ENCODE measurements at regions not wholly inside any gene's neighbourhood (a gene's known extent, or its start where the extent isn't known, plus 50 kb on each side); places are given as distances from the start of the nearest gene placed in this dataset.

DNA sequence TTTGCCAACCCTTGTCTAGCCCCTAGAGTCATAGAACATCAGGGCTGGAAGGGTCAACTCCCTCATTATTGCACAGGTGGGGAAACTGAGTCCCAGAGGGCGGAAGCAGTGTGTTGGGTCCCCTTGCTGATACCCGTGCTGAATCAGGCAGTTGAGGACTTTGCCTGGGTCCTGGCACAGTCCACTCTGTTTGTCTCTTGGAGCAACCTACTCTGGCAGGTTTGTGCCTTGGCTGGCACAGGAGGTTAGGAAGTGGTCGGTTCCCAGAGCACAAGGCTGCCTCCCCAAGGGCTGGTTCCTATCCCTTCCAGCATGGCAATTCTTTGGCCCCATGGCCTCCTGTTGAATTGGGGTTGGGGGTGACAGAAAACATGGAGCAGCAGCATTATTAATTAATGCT is 94.5 kb upstream of the SHB start:
- Histone ChIP-seq H4K20me1 (ENCODE audit: insufficient read depth, low read length) (no peaks in the 10 kb centered on the region), H3K9ac (ENCODE audit: insufficient read depth, low read depth, low read length) (no peak overlapping the region), H3K9me3 (ENCODE audit: low read length) (no peaks in the 10 kb centered on the region), H3K4me3 (replicated peaks in 1 of 3; ENCODE audit: insufficient read depth in 1 of 3, low read depth in 2 of 3, low read length in 3 of 3) (no peak overlapping the region), H3K4me1 (ENCODE audit: insufficient read depth, low read length) (no peaks in the 10 kb centered on the region), H3K36me3 (replicated peaks in 1 of 2; ENCODE audit: control insufficient read depth in 1 of 2, insufficient read depth in 2 of 2, low read length in 2 of 2) (no peaks in the 10 kb centered on the region), H3K4me2 (ENCODE audit: low read depth, low read length) (no peak overlapping the region), H2AFZ (ENCODE audit: low read length) (no peak overlapping the region), H3K27ac (ENCODE audit: extremely low read length, insufficient read depth, low read length) (no peak overlapping the region), H3K79me2 (ENCODE audit: insufficient read depth, low read length) (no peaks in the 10 kb centered on the region), H3K27me3 (ENCODE audit: control insufficient read depth in 1 of 2, insufficient read depth in 2 of 2, low read length in 2 of 2) (peaks cover 0 to 15% of the 10 kb centered on the region in 2 experiments; a peak in 2 of 5 replicates)
- ChIA-PET POLR2A (no interaction called here), CTCF (ENCODE audit: low intra/inter-chr PET ratio, low total read pairs) (interaction anchor here (1.3 kb wide), 1 partner anchor 250 kb away, joined by 4 read pairs; no protein-coding TSS in a partner anchor)
- DNase-seq (ENCODE audit: low spot score): no peak
- in situ Hi-C loops (cut with HindIII; ENCODE audit: extremely low pct_ligation_motif_present, low pct_unique_long_range_greater_than_20kb) (loop anchor here (5.0 kb wide), 1 partner anchor 251 kb away; no protein-coding TSS in a partner anchor), intact Hi-C loops (cut with micrococcal nuclease; ENCODE audit: unreplicated experiment) (loop anchor here (5.0 to 10.0 kb wide), 2 partner anchors 139 to 681 kb away; no protein-coding TSS in a partner anchor)
- no TSS peak for BruUV-seq (replicated peaks)
- no peak for FAIRE-seq
- no peak for ATAC-seq
- no CpG with 5 or more reads among the region's 3 CpGs for whole genome bisulfite sequencing (ENCODE audit: low lambda C conversion rate)
- TF ChIP-seq, protein P1, sequence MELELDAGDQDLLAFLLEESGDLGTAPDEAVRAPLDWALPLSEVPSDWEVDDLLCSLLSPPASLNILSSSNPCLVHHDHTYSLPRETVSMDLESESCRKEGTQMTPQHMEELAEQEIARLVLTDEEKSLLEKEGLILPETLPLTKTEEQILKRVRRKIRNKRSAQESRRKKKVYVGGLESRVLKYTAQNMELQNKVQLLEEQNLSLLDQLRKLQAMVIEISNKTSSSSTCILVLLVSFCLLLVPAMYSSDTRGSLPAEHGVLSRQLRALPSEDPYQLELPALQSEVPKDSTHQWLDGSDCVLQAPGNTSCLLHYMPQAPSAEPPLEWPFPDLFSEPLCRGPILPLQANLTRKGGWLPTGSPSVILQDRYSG (CRISPR knock-in tag; IDR thresholded peaks at IDR 0.05): no peak
- TF ChIP-seq ZNF7 (CRISPR knock-in tag; IDR thresholded peaks at IDR 0.05): no peak
- no peak for TF ChIP-seq ZNF883 (CRISPR knock-in tag; IDR thresholded peaks at IDR 0.05; ENCODE audit: not compliant biosample characterization)
- no peak for TF ChIP-seq ZNF335 (CRISPR knock-in tag; IDR thresholded peaks at IDR 0.05)
- TF ChIP-seq JUNB (CRISPR knock-in tag; IDR thresholded peaks at IDR 0.05; ENCODE audit: borderline replicate concordance): no peak
- TF ChIP-seq ZEB1 (IDR thresholded peaks at IDR 0.05; ENCODE audit: insufficient replicate concordance, low read depth): no peak
- no peak for TF ChIP-seq ZNF782 (CRISPR knock-in tag; IDR thresholded peaks at IDR 0.05; ENCODE audit: borderline replicate concordance)
- TF ChIP-seq U2AF1 (optimal IDR thresholded peaks at IDR 0.05; ENCODE audit: low read depth, low read length): no peak
- TF ChIP-seq, protein P2, sequence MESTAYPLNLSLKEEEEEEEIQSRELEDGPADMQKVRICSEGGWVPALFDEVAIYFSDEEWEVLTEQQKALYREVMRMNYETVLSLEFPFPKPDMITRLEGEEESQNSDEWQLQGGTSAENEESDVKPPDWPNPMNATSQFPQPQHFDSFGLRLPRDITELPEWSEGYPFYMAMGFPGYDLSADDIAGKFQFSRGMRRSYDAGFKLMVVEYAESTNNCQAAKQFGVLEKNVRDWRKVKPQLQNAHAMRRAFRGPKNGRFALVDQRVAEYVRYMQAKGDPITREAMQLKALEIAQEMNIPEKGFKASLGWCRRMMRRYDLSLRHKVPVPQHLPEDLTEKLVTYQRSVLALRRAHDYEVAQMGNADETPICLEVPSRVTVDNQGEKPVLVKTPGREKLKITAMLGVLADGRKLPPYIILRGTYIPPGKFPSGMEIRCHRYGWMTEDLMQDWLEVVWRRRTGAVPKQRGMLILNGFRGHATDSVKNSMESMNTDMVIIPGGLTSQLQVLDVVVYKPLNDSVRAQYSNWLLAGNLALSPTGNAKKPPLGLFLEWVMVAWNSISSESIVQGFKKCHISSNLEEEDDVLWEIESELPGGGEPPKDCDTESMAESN (CRISPR knock-in tag; conservative IDR thresholded peaks at IDR 0.05): no peak
- TF ChIP-seq, protein P3, sequence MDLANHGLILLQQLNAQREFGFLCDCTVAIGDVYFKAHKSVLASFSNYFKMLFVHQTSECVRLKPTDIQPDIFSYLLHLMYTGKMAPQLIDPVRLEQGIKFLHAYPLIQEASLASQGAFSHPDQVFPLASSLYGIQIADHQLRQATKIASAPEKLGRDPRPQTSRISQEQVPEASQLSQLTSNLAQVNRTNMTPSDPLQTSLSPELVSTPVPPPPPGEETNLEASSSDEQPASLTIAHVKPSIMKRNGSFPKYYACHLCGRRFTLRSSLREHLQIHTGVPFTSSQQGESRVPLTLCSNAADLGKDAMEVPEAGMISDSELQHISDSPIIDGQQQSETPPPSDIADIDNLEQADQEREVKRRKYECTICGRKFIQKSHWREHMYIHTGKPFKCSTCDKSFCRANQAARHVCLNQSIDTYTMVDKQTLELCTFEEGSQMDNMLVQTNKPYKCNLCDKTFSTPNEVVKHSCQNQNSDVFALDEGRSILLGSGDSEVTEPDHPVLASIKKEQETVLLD (CRISPR knock-in tag; IDR thresholded peaks at IDR 0.05; ENCODE audit: low read depth): no peak
- TF ChIP-seq, protein P4, sequence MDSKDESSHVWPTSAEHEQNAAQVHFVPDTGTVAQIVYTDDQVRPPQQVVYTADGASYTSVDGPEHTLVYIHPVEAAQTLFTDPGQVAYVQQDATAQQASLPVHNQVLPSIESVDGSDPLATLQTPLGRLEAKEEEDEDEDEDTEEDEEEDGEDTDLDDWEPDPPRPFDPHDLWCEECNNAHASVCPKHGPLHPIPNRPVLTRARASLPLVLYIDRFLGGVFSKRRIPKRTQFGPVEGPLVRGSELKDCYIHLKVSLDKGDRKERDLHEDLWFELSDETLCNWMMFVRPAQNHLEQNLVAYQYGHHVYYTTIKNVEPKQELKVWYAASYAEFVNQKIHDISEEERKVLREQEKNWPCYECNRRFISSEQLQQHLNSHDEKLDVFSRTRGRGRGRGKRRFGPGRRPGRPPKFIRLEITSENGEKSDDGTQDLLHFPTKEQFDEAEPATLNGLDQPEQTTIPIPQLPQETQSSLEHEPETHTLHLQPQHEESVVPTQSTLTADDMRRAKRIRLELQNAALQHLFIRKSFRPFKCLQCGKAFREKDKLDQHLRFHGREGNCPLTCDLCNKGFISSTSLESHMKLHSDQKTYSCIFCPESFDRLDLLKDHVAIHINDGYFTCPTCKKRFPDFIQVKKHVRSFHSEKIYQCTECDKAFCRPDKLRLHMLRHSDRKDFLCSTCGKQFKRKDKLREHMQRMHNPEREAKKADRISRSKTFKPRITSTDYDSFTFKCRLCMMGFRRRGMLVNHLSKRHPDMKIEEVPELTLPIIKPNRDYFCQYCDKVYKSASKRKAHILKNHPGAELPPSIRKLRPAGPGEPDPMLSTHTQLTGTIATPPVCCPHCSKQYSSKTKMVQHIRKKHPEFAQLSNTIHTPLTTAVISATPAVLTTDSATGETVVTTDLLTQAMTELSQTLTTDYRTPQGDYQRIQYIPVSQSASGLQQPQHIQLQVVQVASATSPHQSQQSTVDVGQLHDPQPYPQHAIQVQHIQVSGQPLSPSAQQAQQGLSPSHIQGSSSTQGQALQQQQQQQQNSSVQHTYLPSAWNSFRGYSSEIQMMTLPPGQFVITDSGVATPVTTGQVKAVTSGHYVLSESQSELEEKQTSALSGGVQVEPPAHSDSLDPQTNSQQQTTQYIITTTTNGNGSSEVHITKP (CRISPR knock-in tag; IDR thresholded peaks at IDR 0.05; ENCODE audit: low read depth): no peak
- TF ChIP-seq ZNF235 (CRISPR knock-in tag; IDR thresholded peaks at IDR 0.05; ENCODE audit: borderline replicate concordance): no peak
- TF ChIP-seq KDM2A (CRISPR knock-in tag; IDR thresholded peaks at IDR 0.05; ENCODE audit: borderline replicate concordance, low read depth): no peak
- no peak for TF ChIP-seq SMARCC2 (IDR thresholded peaks at IDR 0.05)
